ENCODE measurements at regions not wholly inside any gene's neighbourhood (a gene's known extent, or its start where the extent isn't known, plus 50 kb on each side); places are given as distances from the start of the nearest gene placed in this dataset.

- Histone ChIP-seq H3K9ac (ENCODE audit: low read length) (no peak overlapping the region), H3K36me3 (ENCODE audit: insufficient read depth, low read length) (no peaks in the 10 kb centered on the region), H3K79me2 (ENCODE audit: low read length) (no peaks in the 10 kb centered on the region), H3K4me1 (ENCODE audit: low read length) (no peaks in the 10 kb centered on the region; the same call in 1 of the 2 replicates), H3K9me3 (ENCODE audit: low read length) (no peaks in the 10 kb centered on the region), H3K4me2 (ENCODE audit: low read depth, low read length, poor library complexity, severe bottlenecking) (no peak overlapping the region), H4K20me1 (ENCODE audit: insufficient read depth, low read depth, low read length) (no peaks in the 10 kb centered on the region), H3K27me3 (ENCODE audit: low read length) (no peaks in the 10 kb centered on the region), H3K9me2 (replicated peaks; ENCODE audit: insufficient read depth, low read length) (no peaks in the 10 kb centered on the region), H3K27ac (ENCODE audit: low read length) (no peak overlapping the region), H3K4me3 (ENCODE audit: low read length) (no peak overlapping the region), H2AFZ (ENCODE audit: low read length) (no peak overlapping the region)
- no peak for DNase-seq
Measured at GRCh38 chr5:171641891-171642290, 143.7 kb upstream of the SMIM23 start.

GRCh38 chr5:171642894-171643293, 142.7 kb upstream of the SMIM23 start:
- no peak overlapping the region for H3K9ac ChIP-seq (ENCODE audit: low read length)
- no peak overlapping the region for H3K4me2 ChIP-seq (ENCODE audit: low read depth, low read length, poor library complexity, severe bottlenecking)
- no peaks in the 10 kb centered on the region for H3K9me3 ChIP-seq (ENCODE audit: low read length)
- H3K27ac ChIP-seq (ENCODE audit: low read length), result no peak overlapping the region
- H3K9me2 ChIP-seq (replicated peaks; ENCODE audit: insufficient read depth, low read length), result no peaks in the 10 kb centered on the region
- H4K20me1 ChIP-seq (ENCODE audit: insufficient read depth, low read depth, low read length), result no peaks in the 10 kb centered on the region
- no peak overlapping the region for H3K4me3 ChIP-seq (ENCODE audit: low read length)
- no peaks in the 10 kb centered on the region for H3K27me3 ChIP-seq (ENCODE audit: low read length)
- no peaks in the 10 kb centered on the region for H3K79me2 ChIP-seq (ENCODE audit: low read length)
- H3K36me3 ChIP-seq (ENCODE audit: insufficient read depth, low read length), result no peaks in the 10 kb centered on the region
- H2AFZ ChIP-seq (ENCODE audit: low read length), result no peak overlapping the region
- H3K4me1 ChIP-seq (ENCODE audit: low read length), result no peaks in the 10 kb centered on the region; the same call in 1 of the 2 replicates
- DNase-seq, result no peak

- Histone ChIP-seq H3K27me3 (ENCODE audit: low read length) (no peaks in the 10 kb centered on the region), H3K4me1 (ENCODE audit: low read length) (no peaks in the 10 kb centered on the region; the same call in 1 of the 2 replicates), H3K36me3 (ENCODE audit: insufficient read depth, low read length) (no peaks in the 10 kb centered on the region), H3K9me2 (replicated peaks; ENCODE audit: insufficient read depth, low read length) (no peaks in the 10 kb centered on the region), H3K27ac (ENCODE audit: low read length) (no peak overlapping the region), H2AFZ (ENCODE audit: low read length) (no peak overlapping the region), H4K20me1 (ENCODE audit: insufficient read depth, low read depth, low read length) (no peaks in the 10 kb centered on the region), H3K4me3 (ENCODE audit: low read length) (no peak overlapping the region), H3K4me2 (ENCODE audit: low read depth, low read length, poor library complexity, severe bottlenecking) (no peak overlapping the region), H3K9ac (ENCODE audit: low read length) (no peak overlapping the region), H3K79me2 (ENCODE audit: low read length) (no peaks in the 10 kb centered on the region), H3K9me3 (ENCODE audit: low read length) (no peaks in the 10 kb centered on the region)
- no peak for DNase-seq
Measured at GRCh38 chr5:171644536-171644935, 141.1 kb upstream of the SMIM23 start.

- H3K36me3 ChIP-seq (ENCODE audit: insufficient read depth, low read length), result no peaks in the 10 kb centered on the region
- no peak for DNase-seq
- H4K20me1 ChIP-seq (ENCODE audit: insufficient read depth, low read depth, low read length), result no peaks in the 10 kb centered on the region
- no peak overlapping the region for H3K9ac ChIP-seq (ENCODE audit: low read length)
- H2AFZ ChIP-seq (ENCODE audit: low read length), result no peak overlapping the region
- H3K9me3 ChIP-seq (ENCODE audit: low read length), result no peaks in the 10 kb centered on the region
- H3K27me3 ChIP-seq (ENCODE audit: low read length), result no peaks in the 10 kb centered on the region
- H3K4me3 ChIP-seq (ENCODE audit: low read length), result no peak overlapping the region
- no peaks in the 10 kb centered on the region for H3K9me2 ChIP-seq (replicated peaks; ENCODE audit: insufficient read depth, low read length)
- H3K27ac ChIP-seq (ENCODE audit: low read length), result no peak overlapping the region
- H3K4me1 ChIP-seq (ENCODE audit: low read length), result no peaks in the 10 kb centered on the region; the same call in 1 of the 2 replicates
- H3K79me2 ChIP-seq (ENCODE audit: low read length), result no peaks in the 10 kb centered on the region
- H3K4me2 ChIP-seq (ENCODE audit: low read depth, low read length, poor library complexity, severe bottlenecking), result no peak overlapping the region
Measured at GRCh38 chr5:171646102-171647042, 139.2 kb upstream of the SMIM23 start.

- H3K79me2 ChIP-seq (ENCODE audit: low read length), result no peaks in the 10 kb centered on the region
- no peaks in the 10 kb centered on the region for H4K20me1 ChIP-seq (ENCODE audit: insufficient read depth, low read depth, low read length)
- no peak overlapping the region for H2AFZ ChIP-seq (ENCODE audit: low read length)
- no peak overlapping the region for H3K9ac ChIP-seq (ENCODE audit: low read length)
- no peaks in the 10 kb centered on the region for H3K9me3 ChIP-seq (ENCODE audit: low read length)
- no peaks in the 10 kb centered on the region; the same call in 1 of the 2 replicates for H3K4me1 ChIP-seq (ENCODE audit: low read length)
- no peaks in the 10 kb centered on the region for H3K36me3 ChIP-seq (ENCODE audit: insufficient read depth, low read length)
- no peaks in the 10 kb centered on the region for H3K9me2 ChIP-seq (replicated peaks; ENCODE audit: insufficient read depth, low read length)
- H3K4me3 ChIP-seq (ENCODE audit: low read length), result no peak overlapping the region
- no peak for DNase-seq
- H3K27ac ChIP-seq (ENCODE audit: low read length), result no peak overlapping the region
- no peak overlapping the region for H3K4me2 ChIP-seq (ENCODE audit: low read depth, low read length, poor library complexity, severe bottlenecking)
- no peaks in the 10 kb centered on the region for H3K27me3 ChIP-seq (ENCODE audit: low read length)
Measured at GRCh38 chr5:171647043-171647903, 138.3 kb upstream of the SMIM23 start.

- Histone ChIP-seq H3K79me2 (ENCODE audit: low read length) (no peaks in the 10 kb centered on the region), H3K27ac (ENCODE audit: low read length) (no peak overlapping the region), H3K4me1 (ENCODE audit: low read length) (no peaks in the 10 kb centered on the region; the same call in 1 of the 2 replicates), H3K9me2 (replicated peaks; ENCODE audit: insufficient read depth, low read length) (no peaks in the 10 kb centered on the region), H3K9me3 (ENCODE audit: low read length) (no peaks in the 10 kb centered on the region), H3K27me3 (ENCODE audit: low read length) (no peaks in the 10 kb centered on the region), H4K20me1 (ENCODE audit: insufficient read depth, low read depth, low read length) (no peaks in the 10 kb centered on the region), H2AFZ (ENCODE audit: low read length) (no peak overlapping the region), H3K9ac (ENCODE audit: low read length) (no peak overlapping the region), H3K36me3 (ENCODE audit: insufficient read depth, low read length) (no peaks in the 10 kb centered on the region), H3K4me2 (ENCODE audit: low read depth, low read length, poor library complexity, severe bottlenecking) (no peak overlapping the region), H3K4me3 (ENCODE audit: low read length) (no peak overlapping the region)
- DNase-seq, result no peak
Measured at GRCh38 chr5:171647904-171648260, 137.7 kb upstream of the SMIM23 start.

- no peaks in the 10 kb centered on the region for H3K9me2 ChIP-seq (replicated peaks; ENCODE audit: insufficient read depth, low read length)
- DNase-seq, result no peak
- no peak overlapping the region for H3K27ac ChIP-seq (ENCODE audit: low read length)
- H3K4me3 ChIP-seq (ENCODE audit: low read length), result no peak overlapping the region
- H3K79me2 ChIP-seq (ENCODE audit: low read length), result no peaks in the 10 kb centered on the region
- no peak overlapping the region for H3K9ac ChIP-seq (ENCODE audit: low read length)
- no peak overlapping the region for H2AFZ ChIP-seq (ENCODE audit: low read length)
- H3K36me3 ChIP-seq (ENCODE audit: insufficient read depth, low read length), result no peaks in the 10 kb centered on the region
- no peaks in the 10 kb centered on the region; the same call in 1 of the 2 replicates for H3K4me1 ChIP-seq (ENCODE audit: low read length)
- no peaks in the 10 kb centered on the region for H3K27me3 ChIP-seq (ENCODE audit: low read length)
- H3K4me2 ChIP-seq (ENCODE audit: low read depth, low read length, poor library complexity, severe bottlenecking), result no peak overlapping the region
- H4K20me1 ChIP-seq (ENCODE audit: insufficient read depth, low read depth, low read length), result no peaks in the 10 kb centered on the region
- H3K9me3 ChIP-seq (ENCODE audit: low read length), result no peaks in the 10 kb centered on the region
Measured at GRCh38 chr5:171648279-171649074, 137.1 kb upstream of the SMIM23 start.
